GM18870 (cell line): ENCODE measurements at regions not wholly inside any gene's neighbourhood (a gene's known extent, or its start where the extent isn't known, plus 50 kb on each side); places are given as distances from the start of the nearest gene placed in this dataset.

Source experiments
- ATAC-seq: cut with Tn5 transposase; IDR thresholded peaks from one replicate; pipeline ENCODE4 v1.9.1; 2021; ENCODE audit warnings: moderate library complexity; ENCODE audit not compliant: unreplicated experiment

DNA sequence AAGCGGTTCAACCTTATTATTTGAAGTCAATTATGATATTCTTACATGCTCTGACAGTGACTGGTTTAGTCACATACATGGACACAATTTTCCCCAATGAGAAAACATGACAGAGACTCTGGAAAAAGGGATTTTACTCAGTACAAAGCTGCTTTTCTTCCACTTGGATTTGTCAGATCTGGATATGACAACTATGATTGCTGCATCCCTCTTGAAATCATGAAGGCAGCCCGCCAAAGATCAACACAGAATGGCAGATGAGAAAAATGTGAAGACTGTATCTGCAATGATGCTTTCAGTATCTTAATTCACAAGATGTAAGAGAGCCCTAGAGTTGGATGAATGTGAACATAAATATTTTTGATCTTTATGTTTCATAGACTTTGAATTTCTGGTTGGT is 439.6 kb downstream of the CDH8 start:
- ATAC-seq, result no peak

- ATAC-seq, result no peak
These were observed 440.6 kb downstream of the CDH8 start for GRCh38 chr16:61595605-61596004.

- ATAC-seq, result no peak
These were observed 445.7 kb downstream of the CDH8 start for GRCh38 chr16:61590577-61590976.

DNA sequence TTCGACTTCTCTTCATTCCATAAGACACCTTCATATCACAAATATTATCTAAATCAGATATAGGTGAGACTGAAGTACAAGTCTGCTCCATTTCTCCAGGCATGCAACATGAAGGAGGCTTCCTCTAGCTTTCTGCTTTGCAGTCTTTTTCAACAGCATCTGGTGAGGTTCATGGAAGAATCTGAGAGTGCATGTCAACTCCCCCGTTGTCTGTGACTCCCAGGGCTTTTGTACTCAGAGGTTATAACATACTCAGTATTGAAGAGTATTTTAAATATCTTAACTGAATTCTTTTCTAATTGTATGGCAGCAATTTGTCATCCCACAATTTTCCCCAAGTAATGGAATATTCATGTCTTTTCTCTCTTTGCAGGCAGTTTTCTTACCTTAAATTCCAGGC is 448.7 kb downstream of the CDH8 start:
- ATAC-seq, result no peak

- ATAC-seq, result no peak
These were observed 454.7 kb downstream of the CDH8 start for GRCh38 chr16:61581417-61582046.

DNA sequence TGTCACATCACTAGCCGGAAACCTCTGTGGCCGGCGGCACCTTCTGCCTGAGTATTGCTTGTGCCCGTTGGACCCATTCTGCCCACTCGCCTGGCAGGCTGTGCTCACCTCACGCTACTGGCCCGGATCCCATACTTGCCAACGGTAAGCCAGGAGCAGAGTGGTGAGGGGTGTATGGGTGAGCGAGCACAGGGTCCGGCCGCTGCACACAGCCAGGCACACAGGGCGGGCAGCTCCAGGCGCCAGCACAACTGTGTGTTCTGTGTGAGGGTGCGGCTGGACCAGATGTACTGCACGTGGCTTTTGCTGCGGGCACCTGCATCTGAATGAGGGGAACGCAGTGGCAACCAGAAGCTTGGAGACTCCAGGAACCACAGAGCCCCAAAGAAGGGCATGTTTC is 455.7 kb downstream of the CDH8 start:
- ATAC-seq, result no peak

GRCh38 chr16:61579195-61579594 is 457.0 kb downstream of the CDH8 start:
- no peak for ATAC-seq

- no peak for ATAC-seq
These were observed 459.8 kb downstream of the CDH8 start for GRCh38 chr16:61576476-61576875.

GRCh38 chr16:61575617-61576016 is 460.6 kb downstream of the CDH8 start:
- ATAC-seq, result no peak

GRCh38 chr16:61569028-61569427 is 467.2 kb downstream of the CDH8 start:
- no peak for ATAC-seq

GRCh38 chr16:61564716-61565115 is 471.5 kb downstream of the CDH8 start:
- no peak for ATAC-seq

DNA sequence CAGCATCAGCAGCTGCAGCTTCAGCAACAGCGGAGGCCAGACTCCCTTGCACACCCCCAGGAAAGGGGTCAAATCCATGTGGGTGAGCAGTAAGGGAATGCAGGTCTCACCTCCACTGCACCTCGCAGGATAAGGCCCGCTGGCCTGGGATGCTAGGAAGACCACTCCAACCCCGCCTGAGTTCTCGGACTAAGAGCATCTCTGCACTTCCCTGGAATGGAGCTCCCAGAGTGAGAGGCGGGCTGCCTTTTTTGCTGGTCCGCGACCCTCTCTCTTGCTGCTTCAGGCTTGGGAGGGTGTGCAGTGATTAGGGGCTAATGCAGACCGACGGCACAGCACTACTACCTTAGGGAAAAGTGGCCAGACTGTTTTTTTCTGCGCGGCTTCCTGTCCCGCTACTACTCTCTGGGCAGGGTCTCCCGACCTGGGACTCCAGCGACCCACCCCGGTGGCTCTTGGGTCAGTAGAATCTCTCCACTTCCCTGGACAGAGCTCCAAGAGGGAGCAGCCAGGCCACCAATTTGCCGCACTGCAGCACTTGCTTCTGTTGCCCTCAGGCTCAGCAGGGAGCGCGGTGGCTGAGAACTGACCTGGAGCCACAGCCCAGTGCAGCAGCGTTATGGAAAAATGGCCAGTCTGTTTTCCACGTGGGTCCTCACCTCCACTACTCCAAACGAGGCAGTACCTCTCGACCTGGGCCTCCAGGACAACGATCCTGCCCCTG is 480.4 kb downstream of the CDH8 start:
- no peak for ATAC-seq

DNA sequence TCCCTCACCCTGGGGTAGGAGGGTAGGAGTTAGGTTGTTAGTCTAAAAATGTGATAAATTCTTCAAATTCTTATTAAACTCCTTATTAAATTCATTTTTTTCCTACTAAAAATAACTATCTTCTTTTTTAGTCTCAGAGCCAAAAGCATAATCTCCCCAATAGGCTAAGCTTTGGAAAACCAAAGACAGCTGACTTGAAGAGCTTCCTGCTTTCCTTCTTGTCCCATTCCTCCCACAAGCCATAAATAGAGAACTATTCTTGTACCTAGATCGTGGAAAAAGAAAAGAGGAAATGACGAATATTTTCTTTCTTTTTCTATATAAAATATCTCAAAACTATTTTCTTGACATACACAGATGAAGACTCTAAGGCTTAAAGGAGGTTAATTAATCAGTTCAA is 486.9 kb downstream of the CDH8 start:
- no peak for ATAC-seq

GRCh38 chr16:61547626-61548025 is 488.6 kb downstream of the CDH8 start:
- ATAC-seq, result no peak

DNA sequence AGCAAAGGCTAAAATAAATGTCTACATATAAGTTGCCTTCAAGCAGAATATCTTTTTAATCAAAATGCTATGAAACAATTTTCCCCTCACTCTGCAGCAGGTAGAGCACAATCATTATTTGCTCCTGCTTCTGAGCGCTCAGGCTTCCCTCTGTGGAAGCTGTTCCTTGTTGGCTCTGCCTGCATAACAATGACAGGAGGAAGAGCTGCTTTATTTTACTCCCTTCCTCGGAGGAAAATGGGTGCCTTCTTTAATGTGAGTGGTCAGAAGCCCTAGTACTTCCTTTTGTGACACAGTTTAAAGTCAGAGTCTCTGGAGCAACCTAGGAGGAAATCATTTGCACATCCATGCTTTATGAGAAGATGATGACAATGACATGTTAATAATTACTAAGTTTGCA is 492.1 kb downstream of the CDH8 start:
- ATAC-seq, result no peak

DNA sequence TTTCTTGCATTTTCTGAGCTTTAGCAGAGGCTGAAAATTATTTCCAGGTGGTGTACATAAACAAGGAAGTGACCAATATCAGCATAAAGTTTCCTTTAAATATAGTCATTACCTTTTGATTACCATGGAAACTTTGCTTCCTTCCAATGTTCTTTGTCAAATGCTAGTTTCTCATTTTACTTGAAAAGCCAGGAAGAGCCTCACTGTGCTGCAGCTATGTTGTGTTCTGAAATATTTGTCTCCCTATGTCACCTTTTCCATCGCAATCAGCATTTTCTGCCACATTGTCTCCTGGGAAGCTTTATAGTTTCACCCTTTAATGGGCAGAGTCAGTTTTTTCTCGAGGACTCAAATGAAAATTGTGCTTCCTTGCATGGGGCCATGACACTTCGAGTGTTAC is 496.0 kb downstream of the CDH8 start:
- no peak for ATAC-seq

- no peak for ATAC-seq
These were observed 505.5 kb downstream of the CDH8 start for GRCh38 chr16:61530697-61531096.

- ATAC-seq, result no peak
These were observed 535.4 kb downstream of the CDH8 start for GRCh38 chr16:61500851-61501250.

DNA sequence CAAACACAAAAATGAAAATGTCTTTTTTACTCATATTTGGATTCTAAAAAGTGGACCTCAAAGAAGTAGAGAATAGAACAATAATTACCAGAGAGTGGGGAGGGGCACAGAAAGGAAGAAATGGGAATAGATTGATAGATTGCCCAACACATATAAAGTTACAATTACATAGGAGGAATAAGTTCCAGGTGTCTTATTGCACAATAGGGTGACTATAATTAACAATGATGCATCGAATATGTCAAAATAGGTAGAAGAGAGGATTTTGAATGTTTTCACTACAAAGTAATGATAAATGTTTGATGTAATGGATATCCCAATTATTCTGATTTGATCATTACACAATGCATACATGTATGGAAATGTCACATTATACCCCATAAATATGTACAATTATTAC is 556.0 kb downstream of the CDH8 start:
- no peak for ATAC-seq

- no peak for ATAC-seq
These were observed 564.5 kb downstream of the CDH8 start for GRCh38 chr16:61471737-61472136.

DNA sequence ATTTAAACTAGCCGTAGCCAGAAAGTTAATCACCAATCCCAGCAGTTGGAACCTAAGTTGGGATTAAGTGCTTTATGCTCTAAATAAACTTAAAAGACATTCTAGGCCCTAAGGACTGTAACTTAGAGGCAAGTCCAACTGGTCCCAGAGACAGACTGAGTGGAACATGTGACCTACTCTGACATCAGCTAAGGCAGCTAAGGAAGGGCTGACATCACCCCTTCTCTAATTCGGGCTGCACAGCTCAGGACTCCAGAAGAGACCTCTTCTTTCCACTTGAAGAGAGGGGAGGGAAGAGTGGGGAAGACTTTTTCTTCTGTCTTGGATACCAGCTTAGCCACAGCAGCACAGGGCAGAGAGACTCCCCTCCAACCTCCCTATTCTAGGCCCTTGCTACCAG is 565.2 kb downstream of the CDH8 start:
- no peak for ATAC-seq

- ATAC-seq, result no peak
These were observed 571.0 kb downstream of the CDH8 start for GRCh38 chr16:61465285-61465684.

DNA sequence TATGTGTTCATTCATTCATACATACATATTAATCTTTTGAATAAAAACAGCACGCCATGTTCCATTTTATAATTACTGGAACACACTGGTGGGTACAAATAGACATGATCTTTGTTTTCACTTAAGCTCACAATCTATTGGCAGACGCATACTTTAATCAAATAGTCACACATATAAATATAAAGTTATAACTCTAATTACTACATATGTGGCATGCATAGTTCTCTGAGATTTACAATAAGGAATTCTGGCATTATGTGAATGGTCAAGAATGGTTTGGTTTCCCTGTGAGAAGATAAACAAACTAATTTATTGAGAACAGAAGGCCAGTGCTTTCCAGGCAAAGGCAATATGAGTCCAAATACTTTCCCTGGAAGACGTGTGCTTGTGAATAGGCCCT is 576.2 kb downstream of the CDH8 start:
- ATAC-seq, result no peak
